Stimulated activated effector memory CD8-positive, alpha-beta T cell treated with anti-CD3 and anti-CD28 coated beads, Interleukin-12 subunit alpha, Interleukin-12 subunit beta, amount 100 ng/mL, for 72 hours (primary cell): ENCODE measurements at regions not wholly inside any gene's neighbourhood (a gene's known extent, or its start where the extent isn't known, plus 50 kb on each side); places are given as distances from the start of the nearest gene placed in this dataset.
"Not testable (repeated sequence)": the region's sequence is repeated elsewhere in the genome, so short reads cannot be mapped to it uniquely, and the experiment has no call there.

Source experiments
- ATAC-seq: fragments of 150-1000 bp; cut with Tn5 transposase; 2 replicates; pipeline ENCODE4 v1.10.0; 2021
- DNase-seq, 2 donors: peaks; one replicate each; pipeline ENCODE4 v3.0.0; 2021 to 2022; ENCODE audit warnings: low spot score in 2 of 2
- H3K27ac Mint-ChIP-seq: one replicate; pipeline ENCODE4 v1.8.0; 2022; ENCODE audit warnings: mild to moderate bottlenecking, mixed read lengths
- H3K36me3 Mint-ChIP-seq: one replicate; pipeline ENCODE4 v1.8.0; 2022; ENCODE audit warnings: mild to moderate bottlenecking, mixed read lengths
- H3K4me1 Mint-ChIP-seq: one replicate; pipeline ENCODE4 v1.8.0; 2022; ENCODE audit warnings: mixed read lengths
- H3K4me3 Mint-ChIP-seq: one replicate; pipeline ENCODE4 v1.8.0; 2022; ENCODE audit warnings: mild to moderate bottlenecking, mixed read lengths
- H3K9me3 Mint-ChIP-seq: one replicate; pipeline ENCODE4 v1.8.0; 2022; ENCODE audit warnings: mixed read lengths

- ATAC-seq: no peak
- Mint-ChIP-seq H3K4me3 (no peak overlapping the region), H3K36me3 (no peaks in the 10 kb centered on the region), H3K4me1 (peaks cover 7% of the 10 kb centered on the region), H3K9me3 (no peaks in the 10 kb centered on the region), H3K27ac (no peak overlapping the region)
- no peak for DNase-seq
These were observed 276.1 kb upstream of the BTG1 start for GRCh38 chr12:92421701-92422100.

GRCh38 chr12:92421042-92421441 lies 275.4 kb upstream of the BTG1 start:
- no peak overlapping the region for H3K27ac Mint-ChIP-seq
- DNase-seq (no peak), ATAC-seq (no peak)
- H3K4me1 Mint-ChIP-seq: peaks cover 12% of the 10 kb centered on the region
- H3K36me3 Mint-ChIP-seq: no peaks in the 10 kb centered on the region
- H3K4me3 Mint-ChIP-seq: no peak overlapping the region
- no peaks in the 10 kb centered on the region for H3K9me3 Mint-ChIP-seq

- Mint-ChIP-seq H3K36me3 (no peaks in the 10 kb centered on the region), H3K4me1 (peaks cover 12% of the 10 kb centered on the region), H3K9me3 (no peaks in the 10 kb centered on the region), H3K4me3 (no peak overlapping the region), H3K27ac (no peak overlapping the region)
- ATAC-seq (no peak), DNase-seq (no peak)
These were observed 273.6 kb upstream of the BTG1 start for GRCh38 chr12:92419201-92419600.

- peaks cover 12% of the 10 kb centered on the region for H3K4me1 Mint-ChIP-seq
- ATAC-seq (no peak), DNase-seq (no peak)
- H3K36me3 Mint-ChIP-seq: no peaks in the 10 kb centered on the region
- H3K4me3 Mint-ChIP-seq: no peak overlapping the region
- H3K27ac Mint-ChIP-seq: no peak overlapping the region
- H3K9me3 Mint-ChIP-seq: no peaks in the 10 kb centered on the region
These were observed 272.7 kb upstream of the BTG1 start for GRCh38 chr12:92418381-92418780.

- H3K4me3 Mint-ChIP-seq: no peak overlapping the region
- DNase-seq (no peak), ATAC-seq (no peak)
- H3K9me3 Mint-ChIP-seq: no peaks in the 10 kb centered on the region
- peaks cover 12% of the 10 kb centered on the region for H3K4me1 Mint-ChIP-seq
- H3K36me3 Mint-ChIP-seq: no peaks in the 10 kb centered on the region
- H3K27ac Mint-ChIP-seq: no peak overlapping the region
These were observed 271.7 kb upstream of the BTG1 start for GRCh38 chr12:92417373-92417772.

GRCh38 chr12:92416385-92416812 lies 270.8 kb upstream of the BTG1 start:
- H3K4me1 Mint-ChIP-seq: peaks cover 12% of the 10 kb centered on the region
- H3K4me3 Mint-ChIP-seq: no peak overlapping the region
- H3K9me3 Mint-ChIP-seq: no peaks in the 10 kb centered on the region
- H3K27ac Mint-ChIP-seq: no peak overlapping the region
- H3K36me3 Mint-ChIP-seq: no peaks in the 10 kb centered on the region
- DNase-seq (no peak), ATAC-seq (no peak)

GRCh38 chr12:92414170-92415070 lies 268.8 kb upstream of the BTG1 start:
- H3K4me1 Mint-ChIP-seq: peaks cover 6% of the 10 kb centered on the region
- H3K36me3 Mint-ChIP-seq: no peaks in the 10 kb centered on the region
- H3K4me3 Mint-ChIP-seq: no peak overlapping the region
- no peak for ATAC-seq
- no peak for DNase-seq
- no peaks in the 10 kb centered on the region for H3K9me3 Mint-ChIP-seq
- no peak overlapping the region for H3K27ac Mint-ChIP-seq

- DNase-seq: no peak
- Mint-ChIP-seq H3K36me3 (no peaks in the 10 kb centered on the region), H3K4me3 (no peak overlapping the region), H3K27ac (no peak overlapping the region), H3K4me1 (peaks cover 6% of the 10 kb centered on the region), H3K9me3 (no peaks in the 10 kb centered on the region)
- ATAC-seq: no peak
These were observed 267.6 kb upstream of the BTG1 start for GRCh38 chr12:92413286-92413685.

- DNase-seq (no peak), ATAC-seq (no peak)
- no peak overlapping the region for H3K27ac Mint-ChIP-seq
- H3K4me3 Mint-ChIP-seq: no peak overlapping the region
- H3K9me3 Mint-ChIP-seq: no peaks in the 10 kb centered on the region
- no peaks in the 10 kb centered on the region for H3K36me3 Mint-ChIP-seq
- H3K4me1 Mint-ChIP-seq: peaks cover 10% of the 10 kb centered on the region
These were observed 267.2 kb upstream of the BTG1 start for GRCh38 chr12:92412856-92413255.

- Mint-ChIP-seq H3K4me3 (no peak overlapping the region), H3K9me3 (no peaks in the 10 kb centered on the region), H3K36me3 (no peaks in the 10 kb centered on the region), H3K27ac (no peak overlapping the region), H3K4me1 (peaks cover 10% of the 10 kb centered on the region)
- no peak for DNase-seq
- no peak for ATAC-seq
These were observed 266.0 kb upstream of the BTG1 start for GRCh38 chr12:92411687-92412086.

- DNase-seq (peak; percentile 43 to 78), ATAC-seq (peak; percentile 67)
- peaks cover 33% of the 10 kb centered on the region for H3K4me1 Mint-ChIP-seq
- no peak overlapping the region for H3K4me3 Mint-ChIP-seq
- no peak overlapping the region for H3K27ac Mint-ChIP-seq
- no peaks in the 10 kb centered on the region for H3K36me3 Mint-ChIP-seq
- no peaks in the 10 kb centered on the region for H3K9me3 Mint-ChIP-seq
These were observed 262.6 kb upstream of the BTG1 start for GRCh38 chr12:92408072-92408900.

GRCh38 chr12:92406404-92407070 lies 260.9 kb upstream of the BTG1 start:
- not testable (repeated sequence) for H3K36me3 Mint-ChIP-seq, H3K4me3 Mint-ChIP-seq, H3K9me3 Mint-ChIP-seq, ATAC-seq, DNase-seq
- peak overlapping the region; percentile 91 for H3K27ac Mint-ChIP-seq
- peaks cover 47% of the 10 kb centered on the region for H3K4me1 Mint-ChIP-seq

- peak overlapping the region; percentile 47 for H3K4me3 Mint-ChIP-seq
- peak overlapping the region; percentile 91 for H3K27ac Mint-ChIP-seq
- not testable (repeated sequence) for H3K9me3 Mint-ChIP-seq, H3K36me3 Mint-ChIP-seq, ATAC-seq
- H3K4me1 Mint-ChIP-seq: peaks cover 54% of the 10 kb centered on the region
- peak in 1 of 2 donors; percentile 71 for DNase-seq
These were observed 260.2 kb upstream of the BTG1 start for GRCh38 chr12:92405801-92406251.

- DNase-seq (no peak), ATAC-seq (no peak)
- Mint-ChIP-seq H3K27ac (peak overlapping the region; percentile 91), H3K4me3 (peak overlapping the region; percentile 47), H3K36me3 (no peaks in the 10 kb centered on the region), H3K9me3 (no peaks in the 10 kb centered on the region), H3K4me1 (peaks cover 63% of the 10 kb centered on the region)
These were observed 259.3 kb upstream of the BTG1 start for GRCh38 chr12:92404921-92405320.

- ATAC-seq: no peak
- H3K4me3 Mint-ChIP-seq: peak overlapping the region; percentile 47
- H3K36me3 Mint-ChIP-seq: no peaks in the 10 kb centered on the region
- H3K9me3 Mint-ChIP-seq: no peaks in the 10 kb centered on the region
- H3K4me1 Mint-ChIP-seq: peaks cover 68% of the 10 kb centered on the region
- peak overlapping the region; percentile 91 for H3K27ac Mint-ChIP-seq
- no peak for DNase-seq
These were observed 258.7 kb upstream of the BTG1 start for GRCh38 chr12:92404259-92404894.
